Endothelial cell of umbilical vein (primary cell): ENCODE measurements at regions not wholly inside any gene's neighbourhood (a gene's known extent, or its start where the extent isn't known, plus 50 kb on each side); places are given as distances from the start of the nearest gene placed in this dataset.

Experiments used
- EZH2 ChIP-seq: IDR thresholded peaks from 2 replicates; pipeline ENCODE4 v1.6.1; 2012; ENCODE audit warnings: borderline replicate concordance, low read depth, mild to moderate bottlenecking, moderate library complexity, low read length, inconsistent platforms; ENCODE audit not compliant: severe bottlenecking
- FOS ChIP-seq: IDR thresholded peaks from 2 replicates; pipeline ENCODE4 v1.6.1; 2011; ENCODE audit warnings: mild to moderate bottlenecking, low read length, moderate library complexity, borderline replicate concordance; ENCODE audit not compliant: insufficient read depth
- GATA2 ChIP-seq: IDR thresholded peaks from 2 replicates; pipeline ENCODE4 v1.7.0; 2011; ENCODE audit warnings: low read depth, mild to moderate bottlenecking, moderate library complexity, mixed read lengths, low read length; ENCODE audit not compliant: insufficient read length, insufficient read depth
- JUN ChIP-seq: IDR thresholded peaks from 2 replicates; pipeline ENCODE4 v1.6.1; 2011; ENCODE audit warnings: borderline replicate concordance, low read depth; ENCODE audit not compliant: insufficient read length, insufficient read depth
- MYC ChIP-seq: IDR thresholded peaks from one replicate; pipeline ENCODE4 v1.6.1; 2011; ENCODE audit warnings: mild to moderate bottlenecking, low read depth, low read length
- POLR2A ChIP-seq: IDR thresholded peaks from 2 replicates; pipeline ENCODE4 v1.6.1; 2012; ENCODE audit warnings: low read depth, mild to moderate bottlenecking, control low read depth, low read length
- POLR2AphosphoS5 ChIP-seq: IDR thresholded peaks from 2 replicates; pipeline ENCODE4 v1.6.1; 2012; ENCODE audit warnings: low read depth, mild to moderate bottlenecking, control low read depth, low read length, moderate library complexity; ENCODE audit not compliant: insufficient read depth
- TF ChIP-seq, protein P1 (sequence below), 2 donors: IDR thresholded peaks; 1 replicate in 1 of 2; 2 replicates in 1 of 2; pipeline ENCODE4 v1.5.1; 2011; ENCODE audit warnings: low read length in 2 of 2, mild to moderate bottlenecking in 2 of 2, moderate library complexity in 2 of 2, control low read depth in 1 of 2, inconsistent platforms in 1 of 2, low read depth in 1 of 2; ENCODE audit not compliant: insufficient read depth in 1 of 2; ENCODE audit errors: extremely low read depth in 1 of 2
- TF ChIP-seq, protein P2 (sequence below): IDR thresholded peaks from 2 replicates; pipeline ENCODE4 v1.6.1; 2011; ENCODE audit not compliant: insufficient read depth, insufficient read length

DNA sequence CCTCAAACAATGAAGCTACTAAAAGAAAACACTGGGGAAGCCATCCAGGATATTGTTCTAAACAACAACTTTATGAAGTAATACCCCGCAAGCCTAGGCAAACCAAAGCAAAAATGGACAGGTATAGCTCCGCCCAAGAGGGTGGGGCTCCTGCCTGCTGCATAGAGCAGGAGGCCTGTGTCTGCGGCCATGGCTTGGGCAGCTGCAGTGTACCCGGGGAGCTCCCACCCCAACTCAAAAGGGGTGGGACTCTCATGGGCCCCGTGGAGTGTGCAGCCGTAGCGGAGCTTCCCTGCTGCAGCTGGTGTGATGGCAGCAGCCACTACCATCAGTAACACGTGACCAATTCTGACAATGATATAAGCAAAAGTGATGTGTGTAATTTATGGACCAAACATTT, 264.2 kb upstream of the KITLG start:
- TF ChIP-seq, protein P1, sequence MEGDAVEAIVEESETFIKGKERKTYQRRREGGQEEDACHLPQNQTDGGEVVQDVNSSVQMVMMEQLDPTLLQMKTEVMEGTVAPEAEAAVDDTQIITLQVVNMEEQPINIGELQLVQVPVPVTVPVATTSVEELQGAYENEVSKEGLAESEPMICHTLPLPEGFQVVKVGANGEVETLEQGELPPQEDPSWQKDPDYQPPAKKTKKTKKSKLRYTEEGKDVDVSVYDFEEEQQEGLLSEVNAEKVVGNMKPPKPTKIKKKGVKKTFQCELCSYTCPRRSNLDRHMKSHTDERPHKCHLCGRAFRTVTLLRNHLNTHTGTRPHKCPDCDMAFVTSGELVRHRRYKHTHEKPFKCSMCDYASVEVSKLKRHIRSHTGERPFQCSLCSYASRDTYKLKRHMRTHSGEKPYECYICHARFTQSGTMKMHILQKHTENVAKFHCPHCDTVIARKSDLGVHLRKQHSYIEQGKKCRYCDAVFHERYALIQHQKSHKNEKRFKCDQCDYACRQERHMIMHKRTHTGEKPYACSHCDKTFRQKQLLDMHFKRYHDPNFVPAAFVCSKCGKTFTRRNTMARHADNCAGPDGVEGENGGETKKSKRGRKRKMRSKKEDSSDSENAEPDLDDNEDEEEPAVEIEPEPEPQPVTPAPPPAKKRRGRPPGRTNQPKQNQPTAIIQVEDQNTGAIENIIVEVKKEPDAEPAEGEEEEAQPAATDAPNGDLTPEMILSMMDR (IDR thresholded peaks at IDR 0.05; ENCODE audit: extremely low read depth in 1 of 2, insufficient read depth in 1 of 2, low read depth in 1 of 2, low read length in 2 of 2): no peak
- no peak for TF ChIP-seq POLR2A
- TF ChIP-seq EZH2: no peak
- TF ChIP-seq POLR2AphosphoS5: no peak
- no peak for TF ChIP-seq FOS
- no peak for TF ChIP-seq JUN
- TF ChIP-seq GATA2: no peak
- TF ChIP-seq, protein P2, sequence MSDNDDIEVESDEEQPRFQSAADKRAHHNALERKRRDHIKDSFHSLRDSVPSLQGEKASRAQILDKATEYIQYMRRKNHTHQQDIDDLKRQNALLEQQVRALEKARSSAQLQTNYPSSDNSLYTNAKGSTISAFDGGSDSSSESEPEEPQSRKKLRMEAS: no peak
- TF ChIP-seq MYC: no peak
